A549 (cell line): ENCODE measurements at regions not wholly inside any gene's neighbourhood (a gene's known extent, or its start where the extent isn't known, plus 50 kb on each side); places are given as distances from the start of the nearest gene placed in this dataset.

Experiments
- ATAC-seq, 2 experiments: fragments of 200-7000 bp in 1 of 2; fragments of >200 bp in 1 of 2; cut with Nextera tagmentation in 1 of 2; cut with Tn5 transposase in 1 of 2; 3 replicates each; pipeline versions ENCODE4 v1.8.0 to v1.9.1; 2018 to 2020; ENCODE audit warnings: mild to moderate bottlenecking in 1 of 2, moderate library complexity in 1 of 2
- CTCF ChIA-PET: fragments of 300-600 bp; sonication (Branson Sonifier 250); formaldehyde crosslinking; extraction: SDS; loops from one replicate; lab custom pipeline; 2021; ENCODE audit warnings: antibody characterized with exemption, inconsistent platforms; lab: Yijun Ruan, JAX
- POLR2A ChIA-PET: fragments of 350-600 bp; formaldehyde crosslinking; extraction: SDS; loops from one replicate; lab custom pipeline; 2021; ENCODE audit warnings: antibody characterized with exemption, inconsistent platforms; lab: Yijun Ruan, JAX
- DNase-seq, 2 experiments: peaks; one replicate each; pipeline versions ENCODE4 v3.0.0 to v3.0.0-alpha.2; 2011 to 2016; ENCODE audit warnings: low read depth in 1 of 2, low spot score in 1 of 2
- FAIRE-seq: peaks from 2 replicates; lab custom pipeline; 2011; peaks lifted over from hg19 to GRCh38; lab: Jason Lieb, UNC
- H3K27ac ChIP-seq, 2 experiments: fragments of >200 bp; sonication (Bioruptor Twin); formaldehyde crosslinking; 3 replicates each; pipeline ENCODE4 v1.5.1; 2016 to 2017
- H3K4me1 ChIP-seq: fragments of >200 bp; sonication (Bioruptor Twin); formaldehyde crosslinking; 3 replicates; pipeline ENCODE4 v1.6.1; 2016
- H3K4me2 ChIP-seq: fragments of >200 bp; sonication (Bioruptor Twin); formaldehyde crosslinking; 3 replicates; pipeline ENCODE4 v1.6.1; 2016
- H3K4me3 ChIP-seq: fragments of >200 bp; sonication (Bioruptor Twin); formaldehyde crosslinking; 3 replicates; pipeline ENCODE4 v1.5.1; 2016
- H3K9me3 ChIP-seq: fragments of >200 bp; sonication (Bioruptor Twin); formaldehyde crosslinking; 3 replicates; pipeline ENCODE4 v1.6.1; 2016
- EHMT2 ChIP-seq: fragments of 200-600 bp; sonication (generic); IDR thresholded peaks from 2 replicates; pipeline ENCODE4 v1.6.1; 2016; ENCODE audit warnings: antibody characterized with exemption, low read depth, mild to moderate bottlenecking, moderate library complexity
- GATA3 ChIP-seq: IDR thresholded peaks from 2 replicates; pipeline ENCODE4 v1.6.1; 2012; ENCODE audit warnings: borderline replicate concordance
- KDM1A ChIP-seq: fragments of 200-600 bp; sonication (generic); IDR thresholded peaks from 2 replicates; pipeline ENCODE4 v1.6.1; 2016; ENCODE audit warnings: low read depth, mild to moderate bottlenecking
- KDM5A ChIP-seq: fragments of 200-600 bp; sonication (generic); IDR thresholded peaks from 2 replicates; pipeline ENCODE4 v1.6.1; 2016; ENCODE audit warnings: antibody characterized with exemption, mild to moderate bottlenecking
- MAZ ChIP-seq: fragments of 150-350 bp; IDR thresholded peaks from 2 replicates; pipeline ENCODE4 v1.6.1; 2014; ENCODE audit warnings: antibody characterized with exemption, low read depth, low read length, borderline replicate concordance
- MYC ChIP-seq: IDR thresholded peaks from 2 replicates; pipeline ENCODE4 v1.6.1; 2012; ENCODE audit warnings: mild to moderate bottlenecking, inconsistent platforms, low read length, improper control_type of control experiment, borderline replicate concordance
- NFE2L2 ChIP-seq: fragments of 150-350 bp; conservative IDR thresholded peaks from 2 replicates; pipeline ENCODE4 v1.6.1; 2014; ENCODE audit warnings: low read length
- RCOR1 ChIP-seq: fragments of 150-350 bp; IDR thresholded peaks from 2 replicates; pipeline ENCODE4 v1.6.1; 2014; ENCODE audit warnings: antibody characterized with exemption, low read length, low read depth
- RFX5 ChIP-seq: fragments of 450-650 bp; IDR thresholded peaks from 2 replicates; pipeline ENCODE4 v1.7.1; 2014; ENCODE audit warnings: antibody characterized with exemption, mild to moderate bottlenecking, moderate library complexity
- RNF2 ChIP-seq: fragments of 200-600 bp; sonication (generic); IDR thresholded peaks from 2 replicates; pipeline ENCODE4 v1.6.1; 2016; ENCODE audit warnings: low read depth, mild to moderate bottlenecking, antibody characterized with exemption, moderate library complexity, borderline replicate concordance
- SMC3 ChIP-seq: fragments of >200 bp; sonication (Bioruptor Twin); formaldehyde crosslinking; IDR thresholded peaks from 3 replicates; pipeline ENCODE4 v1.6.1; 2018; ENCODE audit warnings: inconsistent platforms
- SREBF2 ChIP-seq: fragments of 450-650 bp; IDR thresholded peaks from 2 replicates; pipeline ENCODE4 v1.6.1; 2014; ENCODE audit warnings: mild to moderate bottlenecking, moderate library complexity
- TFCP2L1 ChIP-seq: fragments of 250-450 bp; sonication (Bioruptor Pico); IDR thresholded peaks from 2 replicates; pipeline ENCODE4 v1.5.0; 2021; ENCODE audit warnings: mild to moderate bottlenecking
- ZNF302 ChIP-seq: fragments of 250-450 bp; sonication (Bioruptor Pico); IDR thresholded peaks from 2 replicates; pipeline ENCODE4 v1.9.0; 2021; ENCODE audit warnings: inconsistent platforms, mild to moderate bottlenecking, moderate library complexity
- WGBS: methylation state at CpG from one replicate; pipeline ENCODE4 v1.1.6; 2017; ENCODE audit errors: missing lambda C conversion rate; 5-methylcytosine and 5-hydroxymethylcytosine counted together
- TF ChIP-seq, protein P1 (sequence below): fragments of 150-350 bp; IDR thresholded peaks from 2 replicates; pipeline ENCODE4 v1.6.1; 2014; ENCODE audit warnings: low read depth, mild to moderate bottlenecking, low read length
- TF ChIP-seq, protein P2 (sequence below): fragments of 200-600 bp; sonication (generic); IDR thresholded peaks from 2 replicates; pipeline ENCODE4 v1.6.1; 2016; ENCODE audit warnings: antibody characterized with exemption, mild to moderate bottlenecking, moderate library complexity
- TF ChIP-seq, protein P3 (sequence below): fragments of >200 bp; sonication (Bioruptor Twin); formaldehyde crosslinking; IDR thresholded peaks from 3 replicates; pipeline ENCODE4 v1.6.1; 2016
- TF ChIP-seq, protein P4 (sequence below): fragments of >200 bp; sonication (Bioruptor Twin); formaldehyde crosslinking; IDR thresholded peaks from 3 replicates; pipeline ENCODE4 v1.5.1; 2016
- TF ChIP-seq, protein P5 (sequence below): IDR thresholded peaks from 2 replicates; pipeline ENCODE4 v1.6.1; 2012; ENCODE audit warnings: low read depth, borderline replicate concordance

DNA sequence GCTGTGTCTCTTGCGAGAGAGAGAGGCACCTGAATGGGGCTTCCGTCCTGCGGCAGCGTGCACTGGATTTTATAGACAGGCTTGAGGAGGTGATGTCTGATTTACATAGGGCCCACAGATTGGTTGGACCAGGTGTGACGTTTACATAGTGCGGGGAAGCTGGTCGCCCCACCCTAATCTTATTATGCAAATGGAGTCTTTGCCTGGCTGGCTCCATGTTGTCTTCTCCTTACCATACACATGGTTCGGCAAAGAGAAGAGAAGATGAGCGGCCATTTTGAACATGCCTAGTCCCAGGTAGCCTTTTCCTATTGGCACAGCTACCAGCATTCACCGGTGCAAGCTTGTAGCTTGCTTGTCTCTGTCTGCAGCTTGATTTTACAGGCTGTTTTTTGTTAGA lies 238.5 kb upstream of the GALNT17 start:
- 38% methylated on average over 10 of the region's 10 CpGs for WGBS
- no peak for FAIRE-seq
- no peak for DNase-seq
- Histone ChIP-seq H3K4me2 (no peak overlapping the region), H3K9me3 (no peaks in the 10 kb centered on the region), H3K4me1 (no peaks in the 10 kb centered on the region), H3K4me3 (no peak overlapping the region), H3K27ac (no peak overlapping the region)
- ChIA-PET POLR2A (no interaction called here), CTCF (no interaction called here)
- TF ChIP-seq, protein P1, sequence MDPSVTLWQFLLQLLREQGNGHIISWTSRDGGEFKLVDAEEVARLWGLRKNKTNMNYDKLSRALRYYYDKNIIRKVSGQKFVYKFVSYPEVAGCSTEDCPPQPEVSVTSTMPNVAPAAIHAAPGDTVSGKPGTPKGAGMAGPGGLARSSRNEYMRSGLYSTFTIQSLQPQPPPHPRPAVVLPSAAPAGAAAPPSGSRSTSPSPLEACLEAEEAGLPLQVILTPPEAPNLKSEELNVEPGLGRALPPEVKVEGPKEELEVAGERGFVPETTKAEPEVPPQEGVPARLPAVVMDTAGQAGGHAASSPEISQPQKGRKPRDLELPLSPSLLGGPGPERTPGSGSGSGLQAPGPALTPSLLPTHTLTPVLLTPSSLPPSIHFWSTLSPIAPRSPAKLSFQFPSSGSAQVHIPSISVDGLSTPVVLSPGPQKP: no peak
- TF ChIP-seq ZNF302 (CRISPR knock-in tag) (no peak), TFCP2L1 (CRISPR knock-in tag) (no peak), RFX5 (no peak), KDM5A (no peak), MYC (no peak)
- ATAC-seq: no peak

DNA sequence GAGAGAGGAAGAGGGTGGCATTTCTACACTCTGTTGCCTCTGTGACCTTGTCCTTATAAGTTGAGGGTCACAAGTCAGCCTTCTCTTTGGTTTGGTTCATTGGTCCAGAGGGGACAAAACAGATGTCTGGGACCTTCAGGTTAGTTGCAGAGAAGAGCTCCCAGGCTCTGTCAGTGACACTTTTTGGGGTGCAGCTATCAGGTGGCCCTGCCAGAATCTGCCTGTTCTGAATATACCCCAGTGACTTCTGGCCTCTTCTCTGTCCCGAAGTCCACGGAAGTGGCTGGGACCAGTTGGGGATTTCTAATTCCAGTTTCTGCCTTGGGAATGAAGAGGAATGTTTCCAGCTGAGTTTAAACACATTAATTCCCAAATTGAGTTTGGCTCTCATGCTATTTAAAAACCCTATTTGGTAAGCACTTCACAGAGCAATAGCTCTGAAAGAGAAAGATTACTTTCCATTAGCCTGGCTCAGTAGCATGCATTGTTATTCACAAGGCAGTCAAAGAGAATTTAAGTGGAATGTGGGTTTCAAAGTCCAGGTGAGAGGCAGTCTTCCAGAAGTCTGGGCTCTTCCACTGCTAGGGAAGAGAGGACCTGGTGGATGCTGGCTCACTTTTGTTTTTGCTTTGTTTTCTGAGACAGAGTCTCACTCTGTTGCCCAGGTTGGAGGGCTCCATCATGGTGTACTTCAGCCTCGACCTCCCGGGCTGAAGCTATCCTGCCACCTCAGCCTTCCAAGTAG lies 237.8 kb upstream of the GALNT17 start:
- ChIA-PET POLR2A (no interaction called here), CTCF (interaction anchor here (1.4 kb wide), 1 partner anchor 65 kb away, joined by 5 read pairs; no protein-coding TSS in a partner anchor)
- TF ChIP-seq KDM5A (no peak), GATA3 (no peak), TFCP2L1 (CRISPR knock-in tag) (no peak), SMC3 (no peak), RNF2 (no peak), NFE2L2 (no peak), KDM1A (no peak), EHMT2 (no peak), RCOR1 (no peak), MAZ (no peak), SREBF2 (no peak)
- TF ChIP-seq, protein P2, sequence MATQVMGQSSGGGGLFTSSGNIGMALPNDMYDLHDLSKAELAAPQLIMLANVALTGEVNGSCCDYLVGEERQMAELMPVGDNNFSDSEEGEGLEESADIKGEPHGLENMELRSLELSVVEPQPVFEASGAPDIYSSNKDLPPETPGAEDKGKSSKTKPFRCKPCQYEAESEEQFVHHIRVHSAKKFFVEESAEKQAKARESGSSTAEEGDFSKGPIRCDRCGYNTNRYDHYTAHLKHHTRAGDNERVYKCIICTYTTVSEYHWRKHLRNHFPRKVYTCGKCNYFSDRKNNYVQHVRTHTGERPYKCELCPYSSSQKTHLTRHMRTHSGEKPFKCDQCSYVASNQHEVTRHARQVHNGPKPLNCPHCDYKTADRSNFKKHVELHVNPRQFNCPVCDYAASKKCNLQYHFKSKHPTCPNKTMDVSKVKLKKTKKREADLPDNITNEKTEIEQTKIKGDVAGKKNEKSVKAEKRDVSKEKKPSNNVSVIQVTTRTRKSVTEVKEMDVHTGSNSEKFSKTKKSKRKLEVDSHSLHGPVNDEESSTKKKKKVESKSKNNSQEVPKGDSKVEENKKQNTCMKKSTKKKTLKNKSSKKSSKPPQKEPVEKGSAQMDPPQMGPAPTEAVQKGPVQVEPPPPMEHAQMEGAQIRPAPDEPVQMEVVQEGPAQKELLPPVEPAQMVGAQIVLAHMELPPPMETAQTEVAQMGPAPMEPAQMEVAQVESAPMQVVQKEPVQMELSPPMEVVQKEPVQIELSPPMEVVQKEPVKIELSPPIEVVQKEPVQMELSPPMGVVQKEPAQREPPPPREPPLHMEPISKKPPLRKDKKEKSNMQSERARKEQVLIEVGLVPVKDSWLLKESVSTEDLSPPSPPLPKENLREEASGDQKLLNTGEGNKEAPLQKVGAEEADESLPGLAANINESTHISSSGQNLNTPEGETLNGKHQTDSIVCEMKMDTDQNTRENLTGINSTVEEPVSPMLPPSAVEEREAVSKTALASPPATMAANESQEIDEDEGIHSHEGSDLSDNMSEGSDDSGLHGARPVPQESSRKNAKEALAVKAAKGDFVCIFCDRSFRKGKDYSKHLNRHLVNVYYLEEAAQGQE: no peak
- TF ChIP-seq, protein P1: no peak
- TF ChIP-seq, protein P3, sequence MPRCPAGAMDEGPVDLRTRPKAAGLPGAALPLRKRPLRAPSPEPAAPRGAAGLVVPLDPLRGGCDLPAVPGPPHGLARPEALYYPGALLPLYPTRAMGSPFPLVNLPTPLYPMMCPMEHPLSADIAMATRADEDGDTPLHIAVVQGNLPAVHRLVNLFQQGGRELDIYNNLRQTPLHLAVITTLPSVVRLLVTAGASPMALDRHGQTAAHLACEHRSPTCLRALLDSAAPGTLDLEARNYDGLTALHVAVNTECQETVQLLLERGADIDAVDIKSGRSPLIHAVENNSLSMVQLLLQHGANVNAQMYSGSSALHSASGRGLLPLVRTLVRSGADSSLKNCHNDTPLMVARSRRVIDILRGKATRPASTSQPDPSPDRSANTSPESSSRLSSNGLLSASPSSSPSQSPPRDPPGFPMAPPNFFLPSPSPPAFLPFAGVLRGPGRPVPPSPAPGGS: no peak
- TF ChIP-seq, protein P4, sequence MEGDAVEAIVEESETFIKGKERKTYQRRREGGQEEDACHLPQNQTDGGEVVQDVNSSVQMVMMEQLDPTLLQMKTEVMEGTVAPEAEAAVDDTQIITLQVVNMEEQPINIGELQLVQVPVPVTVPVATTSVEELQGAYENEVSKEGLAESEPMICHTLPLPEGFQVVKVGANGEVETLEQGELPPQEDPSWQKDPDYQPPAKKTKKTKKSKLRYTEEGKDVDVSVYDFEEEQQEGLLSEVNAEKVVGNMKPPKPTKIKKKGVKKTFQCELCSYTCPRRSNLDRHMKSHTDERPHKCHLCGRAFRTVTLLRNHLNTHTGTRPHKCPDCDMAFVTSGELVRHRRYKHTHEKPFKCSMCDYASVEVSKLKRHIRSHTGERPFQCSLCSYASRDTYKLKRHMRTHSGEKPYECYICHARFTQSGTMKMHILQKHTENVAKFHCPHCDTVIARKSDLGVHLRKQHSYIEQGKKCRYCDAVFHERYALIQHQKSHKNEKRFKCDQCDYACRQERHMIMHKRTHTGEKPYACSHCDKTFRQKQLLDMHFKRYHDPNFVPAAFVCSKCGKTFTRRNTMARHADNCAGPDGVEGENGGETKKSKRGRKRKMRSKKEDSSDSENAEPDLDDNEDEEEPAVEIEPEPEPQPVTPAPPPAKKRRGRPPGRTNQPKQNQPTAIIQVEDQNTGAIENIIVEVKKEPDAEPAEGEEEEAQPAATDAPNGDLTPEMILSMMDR: no peak
- TF ChIP-seq, protein P5, sequence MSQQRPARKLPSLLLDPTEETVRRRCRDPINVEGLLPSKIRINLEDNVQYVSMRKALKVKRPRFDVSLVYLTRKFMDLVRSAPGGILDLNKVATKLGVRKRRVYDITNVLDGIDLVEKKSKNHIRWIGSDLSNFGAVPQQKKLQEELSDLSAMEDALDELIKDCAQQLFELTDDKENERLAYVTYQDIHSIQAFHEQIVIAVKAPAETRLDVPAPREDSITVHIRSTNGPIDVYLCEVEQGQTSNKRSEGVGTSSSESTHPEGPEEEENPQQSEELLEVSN: no peak
- no peak for FAIRE-seq
- no peak for DNase-seq
- 6% methylated on average over 4 of the region's 4 CpGs for WGBS
- Histone ChIP-seq H3K27ac (no peak overlapping the region), H3K9me3 (no peaks in the 10 kb centered on the region), H3K4me1 (no peaks in the 10 kb centered on the region), H3K4me2 (no peak overlapping the region), H3K4me3 (no peak overlapping the region)
- ATAC-seq: no peak
